ENCODE measurements at regions not wholly inside any gene's neighbourhood (a gene's known extent, or its start where the extent isn't known, plus 50 kb on each side); places are given as distances from the start of the nearest gene placed in this dataset.

- CTCF ChIA-PET: no interaction called here
- H3K4me2 ChIP-seq: no peak overlapping the region
- ATAC-seq: no peak
- no peaks in the 10 kb centered on the region for H3K9me3 ChIP-seq
- H3K4me1 ChIP-seq: no peaks in the 10 kb centered on the region
- POLR2A ChIA-PET: no interaction called here
- no peak overlapping the region for H3K4me3 ChIP-seq
- no peak for FAIRE-seq
- no peak for DNase-seq (ENCODE audit: low read depth in 1 of 2, low spot score in 1 of 2)
- WGBS (ENCODE audit: missing lambda C conversion rate): 33% methylated on average over 9 of the region's 9 CpGs
- no peak for TF ChIP-seq HMGXB4 (CRISPR knock-in tag; IDR thresholded peaks at IDR 0.05; ENCODE audit: borderline replicate concordance)
- no peak for TF ChIP-seq MAX (IDR thresholded peaks at IDR 0.05)
- H3K27ac ChIP-seq: no peak overlapping the region
These were observed 781.1 kb downstream of the RAB28 start for GRCh38 chr4:12703036-12703435.

GRCh38 chr4:12701384-12701783 is 782.8 kb downstream of the RAB28 start:
- CTCF ChIA-PET: interaction anchor here (1.1 to 1.2 kb wide), 2 partner anchors 19 to 512 kb away, joined by 3 to 4 read pairs; no protein-coding TSS in a partner anchor
- no peak overlapping the region for H3K27ac ChIP-seq
- no peak overlapping the region for H3K4me3 ChIP-seq
- POLR2A ChIA-PET: no interaction called here
- no peak overlapping the region for H3K4me2 ChIP-seq
- DNase-seq (ENCODE audit: low read depth in 1 of 2, low spot score in 1 of 2): no peak
- H3K9me3 ChIP-seq: no peaks in the 10 kb centered on the region
- no peak for FAIRE-seq
- 0% methylated on average over 1 of the region's 1 CpG for WGBS (ENCODE audit: missing lambda C conversion rate)
- ATAC-seq: no peak
- H3K4me1 ChIP-seq: no peaks in the 10 kb centered on the region
- TF ChIP-seq FOSL2 (IDR thresholded peaks at IDR 0.05) (no peak), FOSL2 (CRISPR knock-in tag; IDR thresholded peaks at IDR 0.05) (no peak)

- H3K9me3 ChIP-seq: no peaks in the 10 kb centered on the region
- 2% methylated on average over 2 of the region's 2 CpGs for WGBS (ENCODE audit: missing lambda C conversion rate)
- ChIA-PET POLR2A (no interaction called here), CTCF (no interaction called here)
- ATAC-seq (no peak), FAIRE-seq (no peak), DNase-seq (ENCODE audit: low read depth in 1 of 2, low spot score in 1 of 2) (no peak)
- no peak overlapping the region for H3K4me3 ChIP-seq
- no peak for TF ChIP-seq CEBPB (IDR thresholded peaks at IDR 0.05)
- TF ChIP-seq BHLHE40 (IDR thresholded peaks at IDR 0.05; ENCODE audit: low read depth, low read length): no peak
- no peak for TF ChIP-seq POLR2A (IDR thresholded peaks at IDR 0.05; ENCODE audit: low read length)
- no peak for TF ChIP-seq CTCF (IDR thresholded peaks at IDR 0.05)
- no peak for TF ChIP-seq ZSCAN20 (CRISPR knock-in tag; IDR thresholded peaks at IDR 0.05)
- no peak for TF ChIP-seq CHD2 (IDR thresholded peaks at IDR 0.05; ENCODE audit: low read length, partially characterized antibody)
- no peak for TF ChIP-seq TP53 (CRISPR knock-in tag; IDR thresholded peaks at IDR 0.05)
- TF ChIP-seq PBX3 (IDR thresholded peaks at IDR 0.05): no peak
- TF ChIP-seq RCOR1 (IDR thresholded peaks at IDR 0.05; ENCODE audit: low read depth, low read length): no peak
- TF ChIP-seq USF2 (IDR thresholded peaks at IDR 0.05): no peak
- no peak for TF ChIP-seq MYC (IDR thresholded peaks at IDR 0.05; ENCODE audit: borderline replicate concordance, low read length)
- TF ChIP-seq ELK1 (IDR thresholded peaks at IDR 0.05; ENCODE audit: low read depth, low read length): no peak
- no peak for TF ChIP-seq ATOH8 (CRISPR knock-in tag; IDR thresholded peaks at IDR 0.05; ENCODE audit: low read depth)
- no peak for TF ChIP-seq GATA3 (IDR thresholded peaks at IDR 0.05; ENCODE audit: borderline replicate concordance)
- no peak overlapping the region for H3K4me2 ChIP-seq
- no peak overlapping the region for H3K27ac ChIP-seq
- H3K4me1 ChIP-seq: no peaks in the 10 kb centered on the region
These were observed 786.2 kb downstream of the RAB28 start for GRCh38 chr4:12697970-12698369.
